GM12872 (cell line): ENCODE measurements at regions not wholly inside any gene's neighbourhood (a gene's known extent, or its start where the extent isn't known, plus 50 kb on each side); places are given as distances from the start of the nearest gene placed in this dataset.

Source experiments
- TF ChIP-seq, protein P1 (sequence below): IDR thresholded peaks from 3 replicates; pipeline ENCODE4 v1.5.1; 2011; ENCODE audit warnings: low read depth, mild to moderate bottlenecking, low read length, moderate library complexity; ENCODE audit not compliant: insufficient read depth

- TF ChIP-seq, protein P1, sequence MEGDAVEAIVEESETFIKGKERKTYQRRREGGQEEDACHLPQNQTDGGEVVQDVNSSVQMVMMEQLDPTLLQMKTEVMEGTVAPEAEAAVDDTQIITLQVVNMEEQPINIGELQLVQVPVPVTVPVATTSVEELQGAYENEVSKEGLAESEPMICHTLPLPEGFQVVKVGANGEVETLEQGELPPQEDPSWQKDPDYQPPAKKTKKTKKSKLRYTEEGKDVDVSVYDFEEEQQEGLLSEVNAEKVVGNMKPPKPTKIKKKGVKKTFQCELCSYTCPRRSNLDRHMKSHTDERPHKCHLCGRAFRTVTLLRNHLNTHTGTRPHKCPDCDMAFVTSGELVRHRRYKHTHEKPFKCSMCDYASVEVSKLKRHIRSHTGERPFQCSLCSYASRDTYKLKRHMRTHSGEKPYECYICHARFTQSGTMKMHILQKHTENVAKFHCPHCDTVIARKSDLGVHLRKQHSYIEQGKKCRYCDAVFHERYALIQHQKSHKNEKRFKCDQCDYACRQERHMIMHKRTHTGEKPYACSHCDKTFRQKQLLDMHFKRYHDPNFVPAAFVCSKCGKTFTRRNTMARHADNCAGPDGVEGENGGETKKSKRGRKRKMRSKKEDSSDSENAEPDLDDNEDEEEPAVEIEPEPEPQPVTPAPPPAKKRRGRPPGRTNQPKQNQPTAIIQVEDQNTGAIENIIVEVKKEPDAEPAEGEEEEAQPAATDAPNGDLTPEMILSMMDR = no peak
These were observed 288.9 kb downstream of the SLC4A3 start for GRCh38 chr2:219916281-219916680.

- TF ChIP-seq, protein P1 = no peak
These were observed 289.5 kb downstream of the SLC4A3 start for GRCh38 chr2:219916726-219917440.

GRCh38 chr2:219918254-219918653 is 290.8 kb downstream of the SLC4A3 start:
- TF ChIP-seq, protein P1 = no peak

- TF ChIP-seq, protein P1 = no peak
These were observed 291.5 kb downstream of the SLC4A3 start for GRCh38 chr2:219918944-219919343.

DNA sequence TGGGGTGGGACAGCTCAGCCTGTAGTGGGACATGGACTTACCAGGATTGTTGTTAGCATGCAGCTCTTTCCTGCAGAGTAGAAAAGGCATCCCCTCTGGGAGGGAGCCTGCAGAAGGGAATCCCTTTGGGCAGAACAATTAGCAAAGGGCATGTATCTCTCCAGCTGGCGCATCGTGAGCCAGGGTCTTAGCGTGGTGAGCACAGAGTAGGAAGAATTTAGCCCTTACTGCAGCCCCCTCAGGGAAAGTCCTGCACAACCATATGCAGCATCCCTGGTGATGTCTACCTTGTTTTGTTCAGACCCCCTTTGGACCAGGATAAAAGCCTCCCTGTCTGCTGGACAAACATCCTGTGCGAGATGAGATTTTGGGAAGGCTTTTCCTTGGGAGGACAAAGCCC is 292.1 kb downstream of the SLC4A3 start:
- TF ChIP-seq, protein P1 = no peak

- TF ChIP-seq, protein P1 = no peak
These were observed 302.4 kb downstream of the SLC4A3 start for GRCh38 chr2:219929835-219930234.

DNA sequence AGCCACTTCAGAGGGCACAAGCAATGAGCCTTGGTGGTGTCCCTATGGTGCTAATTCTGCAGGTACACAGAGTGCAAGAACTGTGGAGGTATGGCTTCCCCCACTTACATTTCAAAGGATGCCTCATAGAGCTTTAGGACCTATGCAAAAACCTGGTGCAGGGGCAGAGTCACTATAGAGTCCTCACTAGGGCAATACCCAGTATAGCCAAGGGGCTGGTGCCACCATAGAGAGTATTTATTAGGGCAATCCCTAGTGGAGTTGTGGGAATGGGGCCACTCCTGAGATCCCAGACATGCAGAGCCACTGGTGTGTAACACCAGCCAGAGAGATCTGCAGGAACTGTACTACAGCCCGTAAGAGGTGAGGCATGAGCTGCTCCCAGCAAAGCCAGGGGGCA is 312.2 kb downstream of the SLC4A3 start:
- TF ChIP-seq, protein P1 = no peak
